HG03139 (cell line): ENCODE measurements at regions not wholly inside any gene's neighbourhood (a gene's known extent, or its start where the extent isn't known, plus 50 kb on each side); places are given as distances from the start of the nearest gene placed in this dataset.

ENCODE experiments used
- ATAC-seq: cut with Tn5 transposase; IDR thresholded peaks from one replicate; pipeline ENCODE4 v1.9.1; 2021; ENCODE audit not compliant: unreplicated experiment

GRCh38 chr3:76178412-76178811 is 393.1 kb upstream of the ZNF717 start:
- ATAC-seq: no peak

GRCh38 chr3:76181213-76181612 is 395.9 kb upstream of the ZNF717 start:
- ATAC-seq: no peak

GRCh38 chr3:76198086-76198485 is 412.7 kb upstream of the ZNF717 start:
- ATAC-seq: no peak

GRCh38 chr3:76199382-76199781 is 414.0 kb upstream of the ZNF717 start:
- ATAC-seq: no peak

GRCh38 chr3:76203578-76203977 is 418.2 kb upstream of the ZNF717 start:
- no peak for ATAC-seq

- no peak for ATAC-seq
These were observed 421.0 kb upstream of the ZNF717 start for GRCh38 chr3:76206346-76206745.

GRCh38 chr3:76212679-76213078 is 427.3 kb upstream of the ZNF717 start:
- ATAC-seq: no peak

- ATAC-seq: no peak
These were observed 436.9 kb upstream of the ZNF717 start for GRCh38 chr3:76222201-76222600.

GRCh38 chr3:76231258-76231657 is 445.9 kb upstream of the ZNF717 start:
- no peak for ATAC-seq

GRCh38 chr3:76242886-76243753 is 457.8 kb upstream of the ZNF717 start:
- no peak for ATAC-seq

GRCh38 chr3:76245073-76245472 is 459.7 kb upstream of the ZNF717 start:
- ATAC-seq: no peak

- no peak for ATAC-seq
These were observed 460.3 kb upstream of the ZNF717 start for GRCh38 chr3:76245622-76246021.

GRCh38 chr3:76264496-76264895 is 479.1 kb upstream of the ZNF717 start:
- no peak for ATAC-seq

- no peak for ATAC-seq
These were observed 479.6 kb upstream of the ZNF717 start for GRCh38 chr3:76264911-76265310.

- ATAC-seq: no peak
These were observed 481.2 kb upstream of the ZNF717 start for GRCh38 chr3:76266511-76266910.

GRCh38 chr3:76267851-76268380 is 482.6 kb upstream of the ZNF717 start:
- ATAC-seq: no peak

- no peak for ATAC-seq
These were observed 508.5 kb upstream of the ZNF717 start for GRCh38 chr3:76293856-76294255.

- ATAC-seq: no peak
These were observed 515.4 kb upstream of the ZNF717 start for GRCh38 chr3:76300746-76301145.

- no peak for ATAC-seq
These were observed 522.2 kb upstream of the ZNF717 start for GRCh38 chr3:76307556-76307955.

- no peak for ATAC-seq
These were observed 523.2 kb upstream of the ZNF717 start for GRCh38 chr3:76308541-76308940.

GRCh38 chr3:76310089-76310488 is 524.7 kb upstream of the ZNF717 start:
- ATAC-seq: no peak

- no peak for ATAC-seq
These were observed 525.3 kb upstream of the ZNF717 start for GRCh38 chr3:76310667-76311066.

- ATAC-seq: no peak
These were observed 526.6 kb upstream of the ZNF717 start for GRCh38 chr3:76311941-76312340.
